ENCODE measurements at regions not wholly inside any gene's neighbourhood (a gene's known extent, or its start where the extent isn't known, plus 50 kb on each side); places are given as distances from the start of the nearest gene placed in this dataset.
A peak's percentile ranks its signal among the peaks of the same experiment; 100 is the strongest.

DNA sequence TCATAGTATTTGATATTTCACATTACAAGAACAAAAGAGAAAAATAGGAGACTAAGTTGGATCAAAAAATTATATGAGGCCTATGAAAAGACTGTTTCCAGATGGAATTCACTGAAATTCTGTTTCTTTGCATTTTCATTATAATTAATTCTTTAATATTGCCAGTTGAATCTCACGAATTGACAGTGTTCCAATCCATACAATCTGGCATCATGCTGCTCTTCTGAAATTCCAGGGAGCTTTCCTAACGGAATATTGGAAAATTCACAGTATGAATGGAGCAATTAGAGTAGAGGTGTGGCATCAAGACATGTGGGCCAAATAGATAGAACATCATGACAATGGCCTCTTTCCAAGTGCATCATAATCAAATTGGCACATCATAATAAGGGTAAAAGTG is 1178.9 kb upstream of the WWC1 start:
- TF ChIP-seq, protein P1, sequence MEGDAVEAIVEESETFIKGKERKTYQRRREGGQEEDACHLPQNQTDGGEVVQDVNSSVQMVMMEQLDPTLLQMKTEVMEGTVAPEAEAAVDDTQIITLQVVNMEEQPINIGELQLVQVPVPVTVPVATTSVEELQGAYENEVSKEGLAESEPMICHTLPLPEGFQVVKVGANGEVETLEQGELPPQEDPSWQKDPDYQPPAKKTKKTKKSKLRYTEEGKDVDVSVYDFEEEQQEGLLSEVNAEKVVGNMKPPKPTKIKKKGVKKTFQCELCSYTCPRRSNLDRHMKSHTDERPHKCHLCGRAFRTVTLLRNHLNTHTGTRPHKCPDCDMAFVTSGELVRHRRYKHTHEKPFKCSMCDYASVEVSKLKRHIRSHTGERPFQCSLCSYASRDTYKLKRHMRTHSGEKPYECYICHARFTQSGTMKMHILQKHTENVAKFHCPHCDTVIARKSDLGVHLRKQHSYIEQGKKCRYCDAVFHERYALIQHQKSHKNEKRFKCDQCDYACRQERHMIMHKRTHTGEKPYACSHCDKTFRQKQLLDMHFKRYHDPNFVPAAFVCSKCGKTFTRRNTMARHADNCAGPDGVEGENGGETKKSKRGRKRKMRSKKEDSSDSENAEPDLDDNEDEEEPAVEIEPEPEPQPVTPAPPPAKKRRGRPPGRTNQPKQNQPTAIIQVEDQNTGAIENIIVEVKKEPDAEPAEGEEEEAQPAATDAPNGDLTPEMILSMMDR (IDR thresholded peaks at IDR 0.05; ENCODE audit: control insufficient read depth, extremely low read depth, insufficient read depth), result no peak
- DNase-seq (ENCODE audit: low read depth), result no peak

GRCh38 chr5:167122267-167122666 is 1169.2 kb upstream of the WWC1 start:
- DNase-seq (ENCODE audit: low read depth), result no peak
- TF ChIP-seq, protein P1 (IDR thresholded peaks at IDR 0.05; ENCODE audit: control insufficient read depth, extremely low read depth, insufficient read depth), result no peak
- no peak overlapping the region for H3K4me3 ChIP-seq (ENCODE audit: low read depth, low read length)

More for the DNA sequence above, 1178.9 kb upstream of the WWC1 start:
- no peak overlapping the region for H3K4me3 ChIP-seq (ENCODE audit: low read depth, low read length)

DNA sequence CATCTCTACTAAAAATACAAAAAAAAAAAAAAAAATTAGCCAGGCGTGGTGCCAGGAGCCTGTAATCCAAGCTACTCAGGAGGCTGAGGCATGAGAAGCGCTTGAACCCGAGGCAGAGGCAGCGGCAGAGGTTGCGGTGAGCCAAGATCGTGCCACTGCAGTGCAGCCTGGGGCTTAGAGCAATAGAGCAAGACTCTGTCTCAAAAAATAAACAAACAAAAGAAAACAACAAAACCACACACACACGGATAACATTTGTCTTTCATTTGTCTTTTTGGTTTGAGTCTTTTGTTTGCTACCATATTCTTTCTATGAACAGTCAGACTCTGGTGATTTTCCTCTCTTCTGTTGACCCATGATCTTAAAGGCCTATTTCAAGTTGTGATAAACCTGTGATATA is 1168.3 kb upstream of the WWC1 start:
- TF ChIP-seq, protein P1 (IDR thresholded peaks at IDR 0.05; ENCODE audit: control insufficient read depth, extremely low read depth, insufficient read depth), result no peak

DNA sequence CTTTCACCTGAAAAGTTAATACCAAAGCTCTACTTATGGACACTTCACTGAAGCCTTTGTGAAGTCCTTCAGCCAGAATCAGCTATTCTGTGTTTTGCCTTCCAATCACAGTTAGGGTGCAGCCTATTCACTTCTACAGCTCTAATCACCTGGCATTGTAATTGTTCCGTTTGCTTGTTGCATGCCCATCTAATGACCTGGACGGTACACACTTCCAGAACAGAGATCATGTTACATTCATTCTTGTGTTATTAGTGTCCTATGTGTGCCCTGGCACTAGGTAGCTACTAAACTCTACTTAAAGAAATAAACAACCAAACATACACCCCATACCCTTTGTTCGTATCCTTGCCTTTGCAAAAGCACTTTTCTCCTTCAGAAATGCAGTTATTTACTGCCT is 1162.9 kb upstream of the WWC1 start:
- DNase-seq (ENCODE audit: low read depth), result no peak
- TF ChIP-seq, protein P1 (IDR thresholded peaks at IDR 0.05; ENCODE audit: control insufficient read depth, extremely low read depth, insufficient read depth), result no peak
- H3K4me3 ChIP-seq (ENCODE audit: low read depth, low read length), result no peak overlapping the region

More for the DNA sequence above, 1168.3 kb upstream of the WWC1 start:
- no peak overlapping the region for H3K4me3 ChIP-seq (ENCODE audit: low read depth, low read length)
- no peak for DNase-seq (ENCODE audit: low read depth)

DNA sequence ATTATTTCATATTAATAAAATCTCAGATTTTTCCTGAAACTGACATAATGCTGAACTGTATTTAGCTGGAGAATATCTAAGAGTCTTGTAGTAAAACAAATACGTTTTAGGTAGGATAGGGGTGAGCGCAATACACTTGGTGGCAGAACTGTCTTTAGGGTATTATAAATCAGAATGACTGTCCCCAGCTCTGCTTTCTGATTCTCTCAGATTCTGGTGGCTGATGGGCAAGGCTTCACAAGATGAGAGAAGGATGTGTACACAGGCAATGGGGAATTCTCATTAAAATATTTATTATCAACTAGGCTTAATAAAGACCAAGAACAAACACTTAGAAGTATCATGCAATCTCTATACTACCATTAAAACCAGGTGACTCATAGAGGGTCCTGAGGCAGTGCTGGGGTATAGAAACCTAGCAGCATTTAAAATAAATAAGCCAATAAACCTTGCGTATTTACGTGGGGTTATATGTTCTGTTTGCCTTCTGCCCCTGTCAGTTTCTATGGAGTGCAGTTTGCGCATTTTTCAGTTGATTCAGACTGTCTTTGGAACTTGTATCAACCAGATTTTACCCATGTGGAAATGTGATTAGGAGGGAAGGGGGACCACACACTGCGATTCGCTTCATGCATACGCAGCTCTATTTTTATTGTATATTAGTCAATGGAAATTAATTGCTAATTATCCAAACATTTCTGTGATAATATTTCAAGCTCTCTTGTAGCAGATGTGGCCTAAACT is 1150.7 kb upstream of the WWC1 start:
- no peak overlapping the region for H3K4me3 ChIP-seq (ENCODE audit: low read depth, low read length)
- TF ChIP-seq, protein P1 (IDR thresholded peaks at IDR 0.05; ENCODE audit: control insufficient read depth, extremely low read depth, insufficient read depth), result no peak
- peak; percentile 54 for DNase-seq (ENCODE audit: low read depth)

DNA sequence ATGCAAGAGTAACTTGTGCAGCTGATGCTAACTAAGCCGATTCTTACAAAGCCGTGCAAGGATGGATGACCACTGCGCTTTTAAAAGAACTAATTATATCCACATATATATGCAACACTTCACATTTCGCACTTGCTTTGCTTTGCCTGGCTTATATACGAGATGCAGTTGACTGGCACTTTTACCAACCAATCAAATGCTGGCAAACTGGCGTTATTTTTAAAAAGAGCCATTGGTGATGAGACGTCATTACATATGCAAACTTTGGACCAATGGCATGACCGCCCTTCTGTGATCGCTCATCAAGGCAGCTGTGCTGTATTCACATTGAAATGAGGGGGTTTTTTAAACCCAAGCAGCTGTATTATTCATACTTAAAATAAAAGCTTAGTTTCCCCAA is 1147.7 kb upstream of the WWC1 start:
- H3K4me3 ChIP-seq (ENCODE audit: low read depth, low read length), result no peak overlapping the region
- no peak for DNase-seq (ENCODE audit: low read depth)
- TF ChIP-seq, protein P1 (IDR thresholded peaks at IDR 0.05; ENCODE audit: control insufficient read depth, extremely low read depth, insufficient read depth), result no peak

GRCh38 chr5:167145841-167146240 is 1145.6 kb upstream of the WWC1 start:
- DNase-seq (ENCODE audit: low read depth), result no peak
- H3K4me3 ChIP-seq (ENCODE audit: low read depth, low read length), result no peak overlapping the region
- TF ChIP-seq, protein P1 (IDR thresholded peaks at IDR 0.05; ENCODE audit: control insufficient read depth, extremely low read depth, insufficient read depth), result no peak

Data from LNCaP clone FGC (cell line).